K562 (cell line): ENCODE measurements at regions not wholly inside any gene's neighbourhood (a gene's known extent, or its start where the extent isn't known, plus 50 kb on each side); places are given as distances from the start of the nearest gene placed in this dataset.

Experiments
- ATAC-seq: fragments of 200-7000 bp; cut with Tn5 transposase; 3 replicates; pipeline ENCODE4 v1.9.1; 2020; ENCODE audit warnings: moderate library complexity
- BruUV-seq: library from RNA; stranded (reverse); fragments of 400-500 nt; replicated peaks from 2 replicates; lab custom pipeline; 2021; lab: Mats Ljungman, UMichigan
- CTCF ChIA-PET: fragments of 300-600 bp; formaldehyde crosslinking; extraction: SDS; loops from one replicate; lab custom pipeline; 2021; ENCODE audit warnings: low intra/inter-chr PET ratio; lab: Yijun Ruan, JAX
- POLR2A ChIA-PET: fragments of 300-600, 350-650 bp; sonication (Branson Sonifier 250); formaldehyde crosslinking; extraction: SDS; loops from one replicate; lab custom pipeline; 2021; ENCODE audit warnings: antibody characterized with exemption, inconsistent platforms; lab: Yijun Ruan, JAX
- DNase-seq, 4 experiments: peaks; one replicate each; pipeline versions ENCODE4 v3.0.0 to v3.0.0-alpha.2; 2011 to 2018; ENCODE audit warnings: low spot score in 3 of 4, mixed read lengths in 3 of 4; ENCODE audit errors: extremely low read depth in 1 of 4
- FAIRE-seq: peaks from 2 replicates; lab custom pipeline; 2011; peaks lifted over from hg19 to GRCh38; lab: Jason Lieb, UNC
- H2AFZ ChIP-seq: 2 replicates; pipeline ENCODE4 v1.6.0; 2011; ENCODE audit warnings: low read depth, low read length, control low read depth, inconsistent platforms
- H3K27ac ChIP-seq: fragments of 200-600 bp; 3 replicates; pipeline ENCODE4 v1.8.0; 2011; ENCODE audit warnings: low read depth, mild to moderate bottlenecking, control low read depth, inconsistent platforms, low read length, moderate library complexity, mixed read lengths; ENCODE audit errors: extremely low read depth
- H3K27me3 ChIP-seq, 2 experiments: fragments of 300-600 bp in 1 of 2; 2 replicates in 1 of 2; 3 replicates in 1 of 2; pipeline versions ENCODE4 v1.6.0 to v1.8.0; 2011; ENCODE audit warnings: inconsistent platforms in 2 of 2, low read length in 2 of 2, mild to moderate bottlenecking in 1 of 2, mixed read lengths in 1 of 2, moderate library complexity in 1 of 2; ENCODE audit not compliant: control insufficient read depth in 2 of 2, insufficient read depth in 2 of 2
- H3K36me3 ChIP-seq: fragments of 300-600 bp; 3 replicates; pipeline ENCODE4 v1.8.0; 2011; ENCODE audit warnings: mild to moderate bottlenecking, low read length, inconsistent platforms; ENCODE audit not compliant: control insufficient read depth, insufficient read depth
- H3K4me1 ChIP-seq, 2 experiments: fragments of 200-600 bp in 1 of 2; replicated peaks in 1 of 2; 2 replicates in 1 of 2; 3 replicates in 1 of 2; pipeline versions ENCODE4 v1.5.1 to v1.8.0; 2011; ENCODE audit warnings: inconsistent platforms in 2 of 2, low read length in 2 of 2, mild to moderate bottlenecking in 1 of 2, mixed read lengths in 1 of 2, moderate library complexity in 1 of 2; ENCODE audit not compliant: control insufficient read depth in 2 of 2, insufficient read depth in 2 of 2
- H3K4me2 ChIP-seq: 2 replicates; pipeline ENCODE4 v1.6.1; 2011; ENCODE audit warnings: low read length, control low read depth, inconsistent platforms, mixed read lengths; ENCODE audit not compliant: insufficient read depth
- H3K4me3 ChIP-seq: fragments of 200-600 bp; sonication (generic), shearing (Covaris generic); 2 replicates; pipeline ENCODE4 v1.5.1; 2016; ENCODE audit warnings: control low read depth, inconsistent platforms
- H3K79me2 ChIP-seq: fragments of 200-600 bp; 3 replicates; pipeline ENCODE4 v1.8.0; 2011; ENCODE audit warnings: low read length, inconsistent platforms; ENCODE audit not compliant: control insufficient read depth, insufficient read depth
- H3K9ac ChIP-seq, 2 experiments: 2 replicates each; pipeline versions ENCODE4 v1.6.0 to v1.6.1; 2011; ENCODE audit warnings: low read depth in 2 of 2, low read length in 2 of 2, control low read depth in 1 of 2, inconsistent platforms in 1 of 2, mild to moderate bottlenecking in 1 of 2, mixed read lengths in 1 of 2; ENCODE audit not compliant: insufficient read depth in 1 of 2
- H3K9me1 ChIP-seq: one replicate; pipeline ENCODE4 v1.6.0; 2011; ENCODE audit warnings: inconsistent platforms, mild to moderate bottlenecking, low read length, moderate library complexity; ENCODE audit not compliant: control insufficient read depth, insufficient read depth
- H3K9me3 ChIP-seq: replicated peaks from 2 replicates; pipeline ENCODE4 v1.5.1; 2011; ENCODE audit warnings: low read depth, low read length, inconsistent platforms; ENCODE audit not compliant: control insufficient read depth, insufficient read depth
- H4K20me1 ChIP-seq: replicated peaks from 2 replicates; pipeline ENCODE4 v1.6.1; 2011; ENCODE audit warnings: low read length, inconsistent platforms, mixed read lengths; ENCODE audit not compliant: control insufficient read depth, insufficient read depth
- BRF2 ChIP-seq: IDR thresholded peaks from 3 replicates; pipeline ENCODE4 v1.6.1; 2011; ENCODE audit warnings: borderline replicate concordance, mild to moderate bottlenecking; ENCODE audit not compliant: insufficient read length, insufficient read depth
- NFE2 ChIP-seq: IDR thresholded peaks from 2 replicates; pipeline ENCODE4 v1.6.1; 2014; ENCODE audit warnings: antibody characterized with exemption, low read depth
- PHF8 ChIP-seq: fragments of 200-600 bp; sonication (generic); IDR thresholded peaks from 2 replicates; pipeline ENCODE4 v1.6.1; 2012; ENCODE audit warnings: mixed run types, mild to moderate bottlenecking, inconsistent platforms, low read length, moderate library complexity, borderline replicate concordance
- WGBS: fragments of 100-300 bp; shearing (Covaris generic); methylation state at CpG from one replicate; pipeline ENCODE4 v1.1.6; 2016; ENCODE audit warnings: low coverage, mixed read lengths; ENCODE audit not compliant: insufficient coverage; ENCODE audit errors: missing lambda C conversion rate; 5-methylcytosine and 5-hydroxymethylcytosine counted together
- in situ Hi-C: fragments of 300-500 bp; cut with MboI; formaldehyde crosslinking; loops from 4 replicates; pipeline ENCODE4 v1.15.0; 2018; ENCODE audit warnings: inconsistent platforms, mixed read lengths
- intact Hi-C: fragments of 100-400 bp; cut with micrococcal nuclease; formaldehyde crosslinking; loops from 2 replicates; pipeline ENCODE4 v1.14.2; 2022

DNA sequence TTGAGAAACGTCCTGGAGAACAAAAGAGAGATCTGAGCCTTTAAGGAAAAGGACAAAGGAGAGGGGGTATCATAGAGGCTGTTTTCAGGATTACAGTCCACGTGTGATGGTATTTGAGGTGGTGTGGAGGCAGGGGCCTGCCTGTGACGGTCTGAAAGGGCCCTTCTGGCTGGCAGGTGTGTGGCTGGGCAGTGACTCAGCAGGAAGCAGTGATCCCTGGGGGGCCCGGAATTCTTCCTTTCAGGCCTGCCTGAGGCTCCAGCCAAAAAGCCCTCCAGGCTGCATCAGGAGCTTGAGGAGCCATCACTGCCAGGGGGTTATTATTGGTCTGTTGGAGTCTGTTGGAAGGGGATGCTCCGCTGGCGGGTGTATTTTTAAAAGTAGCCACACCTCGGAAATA is 97.2 kb upstream of the TMEM18 start:
- Histone ChIP-seq H3K9ac (no peak overlapping the region), H3K36me3 (no peaks in the 10 kb centered on the region), H3K27ac (no peak overlapping the region), H3K79me2 (no peaks in the 10 kb centered on the region), H3K4me1 (no peaks in the 10 kb centered on the region), H3K9me1 (no peaks in the 10 kb centered on the region), H2AFZ (no peak overlapping the region), H3K4me3 (no peak overlapping the region), H3K4me2 (no peak overlapping the region), H3K27me3 (peaks cover 20 to 56% of the 10 kb centered on the region in 2 experiments), H3K9me3 (no peaks in the 10 kb centered on the region), H4K20me1 (no peaks in the 10 kb centered on the region; the same call in 1 of the 2 replicates)
- intact Hi-C loops (no loop called here), in situ Hi-C loops (no loop called here)
- no peak for DNase-seq
- 0 out of 2 replicates have a peak, but pooled peaks have one; percentile 5 for TF ChIP-seq NFE2
- no peak for TF ChIP-seq BRF2
- TF ChIP-seq PHF8: no peak
- no TSS peak for BruUV-seq
- ATAC-seq: no peak
- ChIA-PET POLR2A (no interaction called here), CTCF (no interaction called here)
- no peak for FAIRE-seq
- 2% methylated on average over 6 of the region's 7 CpGs for WGBS
